SKM-1 (cell line): ENCODE measurements at regions not wholly inside any gene's neighbourhood (a gene's known extent, or its start where the extent isn't known, plus 50 kb on each side); places are given as distances from the start of the nearest gene placed in this dataset.
"Not testable (repeated sequence)": the region's sequence is repeated elsewhere in the genome, so short reads cannot be mapped to it uniquely, and the experiment has no call there.

Source experiments
- DNase-seq: peaks from one replicate; lab custom pipeline; 2025; ENCODE audit not compliant: unreplicated experiment; lab: John Stamatoyannopoulos, UW

DNA sequence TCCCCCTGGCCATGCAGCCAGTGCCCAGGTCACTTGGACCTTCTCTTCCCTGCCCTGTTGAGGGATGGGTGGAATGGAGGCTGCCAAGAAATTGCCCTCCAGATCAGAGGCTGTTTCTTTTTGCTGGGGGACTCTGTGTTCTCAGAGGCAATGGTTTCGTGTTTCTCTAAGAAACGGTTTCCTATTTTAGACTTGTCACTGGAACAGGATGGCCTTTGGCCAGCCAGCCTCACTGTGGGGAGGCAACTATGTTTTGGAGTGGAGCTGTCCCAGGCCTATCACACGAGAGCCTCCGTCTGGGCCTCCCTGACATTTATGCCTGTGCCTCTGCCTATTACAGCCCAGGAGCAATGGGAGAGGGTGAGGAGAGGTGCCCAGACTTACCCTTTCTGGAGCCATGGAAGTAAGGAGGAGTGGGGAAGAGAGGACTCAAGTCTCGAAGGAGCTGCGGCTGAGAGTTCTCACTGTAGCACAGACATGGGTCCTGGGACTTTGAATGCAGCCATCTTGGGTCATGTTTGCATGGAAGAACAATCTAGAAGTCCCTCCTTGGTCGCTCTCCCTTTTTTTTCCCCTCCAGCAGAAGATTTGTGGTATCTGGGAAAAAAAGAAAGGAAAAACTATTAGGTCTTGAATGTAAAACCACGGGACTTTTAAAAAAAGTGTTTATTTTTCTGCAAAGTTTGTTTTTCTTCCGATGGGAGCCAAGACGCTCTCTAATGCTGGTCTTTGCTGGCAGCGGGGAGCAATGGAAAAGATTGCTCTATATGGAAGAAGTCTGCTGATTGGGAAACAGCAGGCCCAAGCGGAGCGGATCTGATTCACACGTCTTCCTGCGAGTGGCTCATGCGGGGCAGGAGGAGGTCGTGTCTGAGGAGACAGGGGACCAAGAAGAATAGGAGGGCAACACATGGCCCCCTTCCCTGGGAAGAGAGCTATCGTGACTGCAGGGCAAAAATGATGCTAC is 219.2 kb downstream of the FOXD2 start:
- DNase-seq, result no peak

DNA sequence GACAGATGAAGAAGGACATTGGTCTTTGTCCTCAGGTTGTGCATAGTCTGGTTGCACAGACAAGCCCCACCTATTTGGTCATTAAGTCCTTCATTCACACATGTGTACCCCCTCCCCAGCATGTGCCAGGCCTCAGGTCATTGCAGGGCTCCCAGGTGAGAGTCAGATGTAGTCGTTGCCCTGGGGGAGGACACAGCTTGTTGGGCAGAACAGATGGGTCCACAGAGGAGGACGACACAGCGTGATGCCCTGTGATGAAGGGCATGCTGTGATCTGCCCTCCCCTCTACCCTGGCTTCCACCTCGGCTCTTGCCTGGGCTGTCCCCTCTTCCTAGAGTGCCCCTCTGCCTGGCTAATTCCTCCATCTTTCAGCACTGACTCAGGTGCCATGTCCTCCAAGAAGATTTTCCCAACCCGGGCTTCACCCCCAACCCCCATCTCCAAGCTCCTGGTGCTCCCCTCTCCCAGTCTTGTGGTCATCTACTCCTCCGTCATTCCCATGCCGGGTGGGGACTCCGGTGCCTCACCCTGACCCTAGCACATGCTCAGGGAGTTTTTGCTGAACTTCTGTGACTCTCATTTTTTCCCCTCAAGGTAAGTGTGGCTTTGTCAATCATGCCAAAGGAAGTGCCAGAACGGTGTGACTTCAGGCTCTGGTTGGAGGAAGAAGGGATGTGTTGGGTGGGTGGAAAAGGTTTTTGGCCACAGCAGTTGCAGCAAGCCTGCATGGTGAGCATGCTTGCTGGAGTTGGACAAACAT is 220.5 kb downstream of the FOXD2 start:
- no peak for DNase-seq

GRCh38 chr1:47659146-47659545 is 221.3 kb downstream of the FOXD2 start:
- DNase-seq, result no peak

- no peak for DNase-seq
Measured at GRCh38 chr1:47660622-47661021, 222.8 kb downstream of the FOXD2 start.

DNA sequence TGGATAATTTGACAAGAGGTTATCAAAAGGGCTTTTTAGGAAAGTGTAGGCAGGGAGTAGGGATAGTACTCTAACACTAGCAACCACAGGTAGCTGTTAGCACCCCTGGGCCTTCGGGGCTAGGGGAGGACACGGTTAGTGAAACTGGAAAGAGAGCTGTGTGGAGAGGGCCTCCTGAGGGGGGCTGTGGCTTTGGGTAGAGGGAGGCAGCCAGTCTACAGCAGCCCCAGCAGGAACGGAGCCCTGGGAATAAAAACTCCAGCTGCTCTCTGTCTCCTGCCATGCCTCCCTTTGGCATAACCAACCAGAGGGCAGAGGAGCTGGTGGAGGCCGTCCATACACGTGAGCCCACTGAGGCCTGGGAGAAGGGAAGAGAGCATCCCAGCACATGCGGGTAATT is 223.2 kb downstream of the FOXD2 start:
- no peak for DNase-seq

GRCh38 chr1:47662068-47662467 is 224.2 kb downstream of the FOXD2 start:
- DNase-seq, result no peak

DNA sequence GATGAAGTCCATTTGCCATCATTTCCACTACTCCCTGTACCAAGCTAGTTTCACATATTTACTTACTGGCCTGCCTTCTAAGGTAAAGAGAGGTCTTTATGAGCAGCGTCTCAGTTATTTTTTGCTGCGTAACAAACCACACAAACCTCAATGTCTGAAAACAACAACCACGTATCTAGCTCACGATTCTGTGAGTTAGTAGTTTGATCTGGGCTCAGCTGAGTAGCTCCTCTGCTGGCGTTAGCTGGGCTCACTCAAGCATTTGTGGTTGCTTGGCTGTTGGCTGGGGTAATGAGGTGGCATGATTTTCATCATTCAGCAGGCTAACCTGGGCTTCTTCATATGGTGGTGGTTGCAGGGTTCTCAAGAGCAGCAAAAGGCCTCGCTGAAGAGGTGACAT is 225.4 kb downstream of the FOXD2 start:
- no peak for DNase-seq

- DNase-seq, result no peak
Measured at GRCh38 chr1:47664356-47664755, 226.5 kb downstream of the FOXD2 start.

DNA sequence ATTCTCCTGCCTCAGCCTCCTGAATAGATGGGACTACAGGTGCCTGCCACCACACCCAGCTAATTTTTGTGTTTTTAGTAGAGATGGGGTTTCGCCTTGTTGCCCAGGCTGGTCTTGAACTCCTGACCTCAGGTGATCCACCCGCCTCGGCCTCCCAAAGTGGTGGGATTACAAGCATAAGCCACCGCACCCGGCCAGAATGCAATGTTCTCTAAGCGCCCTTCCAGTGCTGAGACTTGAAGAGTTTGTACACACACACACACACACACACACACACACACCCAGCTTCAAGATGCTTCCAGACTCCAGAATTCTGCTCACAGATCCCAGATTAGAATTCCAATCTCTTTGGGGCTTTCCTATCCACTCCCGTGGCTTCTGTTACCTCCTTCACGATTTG is 227.1 kb downstream of the FOXD2 start:
- DNase-seq, result not testable (repeated sequence)

- no peak for DNase-seq
Measured at GRCh38 chr1:47669081-47669585, 231.3 kb downstream of the FOXD2 start.

GRCh38 chr1:47672622-47673021 is 234.8 kb downstream of the FOXD2 start:
- DNase-seq, result no peak

DNA sequence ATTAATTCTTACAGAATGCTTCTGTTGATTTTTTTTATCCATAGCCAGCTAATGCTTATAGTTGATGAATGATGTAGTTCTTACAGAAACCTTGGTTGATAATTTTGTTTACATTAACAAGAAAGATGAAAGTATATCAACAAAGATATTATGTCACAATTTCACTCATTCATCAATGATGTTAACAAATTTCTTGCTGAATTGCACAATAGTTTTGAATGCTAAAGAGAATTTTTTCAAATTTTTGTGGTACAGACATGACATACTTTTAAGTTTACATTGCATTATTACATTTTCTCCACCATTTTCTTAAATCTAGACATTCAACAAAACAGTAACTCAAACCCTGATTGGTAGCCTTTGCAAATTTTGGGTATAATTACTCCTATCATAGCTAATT is 236.3 kb downstream of the FOXD2 start:
- no peak for DNase-seq

- no peak for DNase-seq
Measured at GRCh38 chr1:47675047-47675675, 237.3 kb downstream of the FOXD2 start.

- no peak for DNase-seq
Measured at GRCh38 chr1:47675721-47676120, 237.9 kb downstream of the FOXD2 start.

DNA sequence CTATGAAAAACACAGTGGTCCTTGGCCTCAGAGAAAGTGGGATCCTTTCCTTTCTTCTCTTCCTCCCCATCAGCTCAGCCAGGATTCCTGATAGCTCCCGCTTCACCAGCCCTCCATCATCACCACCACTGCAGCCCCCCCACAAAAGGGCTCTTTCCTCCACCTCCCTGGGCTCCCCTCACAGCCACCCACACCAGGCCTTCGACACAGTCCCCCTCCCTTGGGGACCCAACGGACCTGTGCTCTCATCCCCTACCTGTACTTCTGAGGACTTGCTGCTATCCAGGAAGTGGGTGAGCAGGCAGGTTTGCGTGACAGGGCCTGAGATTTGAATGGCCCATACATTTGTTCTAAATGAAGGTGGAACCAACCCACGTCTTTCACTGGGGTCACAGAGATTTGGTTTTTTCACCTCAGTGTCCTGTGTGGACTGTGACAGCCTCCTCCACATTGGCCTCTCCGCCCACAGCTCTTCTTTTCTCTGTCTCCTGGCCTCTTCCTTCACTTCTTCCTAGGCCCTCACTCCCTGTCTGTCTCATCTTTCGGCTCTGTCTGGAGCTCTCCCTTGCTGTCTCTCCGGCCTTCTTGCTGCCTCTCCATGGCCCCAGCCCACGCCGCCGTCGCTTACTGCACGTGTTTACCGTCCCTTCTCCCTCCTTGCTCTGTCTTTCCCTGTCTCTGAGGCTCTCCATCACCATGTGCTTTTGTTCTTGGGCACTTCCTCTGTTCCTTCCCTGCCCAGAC is 238.6 kb downstream of the FOXD2 start:
- DNase-seq, result no peak

DNA sequence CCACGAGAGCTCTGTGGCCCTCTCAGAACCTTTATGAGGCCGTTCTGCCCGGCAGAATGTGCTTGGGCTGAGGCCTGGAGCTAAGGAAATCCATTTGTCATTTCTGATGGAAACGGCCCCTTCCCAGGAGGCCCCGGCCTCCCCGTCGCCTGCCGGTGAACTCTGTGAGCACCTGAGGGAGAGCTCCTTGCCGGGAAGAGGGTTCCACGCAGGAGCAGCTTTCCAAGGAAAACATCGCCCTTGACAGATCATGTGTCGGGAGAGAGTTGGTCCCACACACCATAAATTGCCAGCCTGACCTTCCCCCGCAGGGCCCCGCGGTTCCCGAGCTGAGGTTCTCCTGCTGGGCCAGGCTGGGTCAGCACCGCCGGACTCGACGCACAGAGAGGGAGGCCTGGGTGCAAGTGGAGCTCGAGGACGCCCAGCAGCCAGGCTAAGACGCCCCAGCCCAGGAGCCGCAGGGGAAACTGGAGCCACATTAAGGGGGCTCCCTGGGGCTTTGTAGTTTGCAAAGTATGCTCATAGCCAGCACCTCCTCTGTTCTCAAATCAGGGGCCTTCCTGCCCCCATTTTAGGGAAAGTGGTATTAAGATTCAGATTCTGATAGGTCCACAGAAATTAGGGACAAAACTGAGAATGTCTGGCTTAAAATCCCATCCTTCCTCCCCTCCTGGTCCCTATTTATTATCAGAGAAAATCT is 239.5 kb downstream of the FOXD2 start:
- no peak for DNase-seq

DNA sequence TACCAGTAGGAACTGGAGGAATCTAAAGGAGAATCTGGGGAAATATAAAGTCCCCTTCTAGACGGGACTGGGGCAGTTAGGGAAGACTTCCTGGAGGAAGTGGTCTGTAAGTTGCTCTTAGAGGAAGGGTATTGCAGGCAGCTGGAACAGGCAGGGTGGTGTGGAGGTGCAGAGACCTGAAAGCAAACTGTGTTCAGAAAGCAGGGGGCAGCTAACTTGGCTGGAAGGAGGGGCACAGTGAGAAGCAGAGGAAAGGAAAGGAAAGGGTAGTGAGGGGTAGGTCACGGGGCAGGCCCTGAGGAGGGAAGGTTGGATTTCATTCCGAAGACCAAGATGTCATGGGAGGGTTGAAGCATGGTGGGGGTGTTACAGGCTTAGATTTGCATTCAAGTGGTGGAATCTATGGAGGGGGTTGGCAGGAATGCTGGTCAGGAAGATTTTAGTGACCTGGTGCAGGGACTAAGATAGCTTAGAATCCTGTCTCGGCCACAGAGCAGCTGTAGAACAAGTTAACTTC is 240.7 kb downstream of the FOXD2 start:
- no peak for DNase-seq

- DNase-seq, result peak; percentile 46
Measured at GRCh38 chr1:47679301-47679791, 241.5 kb downstream of the FOXD2 start.

DNA sequence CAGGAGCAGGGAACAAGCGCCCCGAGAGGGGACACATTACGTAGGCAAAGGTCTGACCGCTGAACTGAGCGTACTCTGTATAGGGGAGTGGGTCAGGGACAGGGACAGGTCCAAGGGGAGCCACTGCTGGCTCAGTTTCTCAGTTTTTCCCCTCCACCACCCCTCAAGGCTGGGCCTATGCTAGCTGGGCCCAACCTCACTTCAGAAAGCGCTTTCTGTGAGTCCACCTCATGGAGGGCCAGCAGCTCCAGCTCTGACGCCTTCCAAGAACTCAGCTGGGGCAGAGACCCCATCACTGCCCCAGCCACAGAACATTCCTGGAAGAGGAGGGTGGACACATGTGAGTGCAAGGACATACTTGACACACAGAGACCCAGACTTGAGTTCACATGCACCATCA is 242.0 kb downstream of the FOXD2 start:
- DNase-seq, result no peak
